Heart left ventricle (tissue), 16 donors: ENCODE measurements at regions not wholly inside any gene's neighbourhood (a gene's known extent, or its start where the extent isn't known, plus 50 kb on each side); places are given as distances from the start of the nearest gene placed in this dataset.
"Not testable (repeated sequence)": the region's sequence is repeated elsewhere in the genome, so short reads cannot be mapped to it uniquely, and the experiment has no call there.

ENCODE experiments used
- ATAC-seq, 4 donors: fragments of 200-7000 bp; cut with Tn5 transposase; one replicate each; pipeline ENCODE4 v1.9.1; 2020 to 2022; ENCODE audit warnings: moderate library complexity in 4 of 4, mild to moderate bottlenecking in 3 of 4, moderate number of reproducible peaks in 1 of 4
- DNase-seq, 5 donors: peaks; one replicate each; pipeline ENCODE4 v3.0.0-alpha.2; 2020
- H3K27ac ChIP-seq, 12 donors: fragments of 200-600 bp; sonication (generic) in 4 of 12; one replicate each; pipeline versions ENCODE4 v1.5.0 to v1.8.0; 2016 to 2022; ENCODE audit warnings: mild to moderate bottlenecking in 2 of 12
- H3K27me3 ChIP-seq, 9 donors: fragments of 200-600 bp; sonication (generic) in 2 of 9; one replicate each; pipeline versions ENCODE4 v1.5.1 to v1.8.0; 2016 to 2022; ENCODE audit warnings: mild to moderate bottlenecking in 3 of 9
- H3K36me3 ChIP-seq, 9 donors: fragments of 200-600 bp; sonication (generic) in 2 of 9; one replicate each; pipeline versions ENCODE4 v1.5.0 to v1.8.0; 2018 to 2022; ENCODE audit warnings: mild to moderate bottlenecking in 2 of 9
- H3K4me1 ChIP-seq, 12 donors: fragments of 200-600 bp; sonication (generic) in 4 of 12; one replicate each; pipeline versions ENCODE4 v1.5.0 to v1.8.0; 2016 to 2022; ENCODE audit warnings: mild to moderate bottlenecking in 3 of 12
- H3K4me3 ChIP-seq, 12 donors: fragments of 200-600 bp; sonication (generic) in 4 of 12; one replicate each; pipeline versions ENCODE4 v1.5.0 to v1.8.0; 2017 to 2022; ENCODE audit warnings: mild to moderate bottlenecking in 9 of 12, moderate library complexity in 4 of 12
- H3K9me3 ChIP-seq, 12 donors: fragments of 200-600 bp; sonication (generic) in 4 of 12; one replicate each; pipeline versions ENCODE4 v1.5.0 to v1.8.0; 2016 to 2022; ENCODE audit warnings: mild to moderate bottlenecking in 1 of 12
- CTCF ChIP-seq, 12 donors: fragments of 200-600 bp; sonication (generic) in 4 of 12; IDR thresholded peaks; one replicate each; pipeline versions ENCODE4 v1.5.0 to v1.8.0; 2018 to 2022; ENCODE audit warnings: antibody characterized with exemption in 12 of 12, mild to moderate bottlenecking in 5 of 12
- POLR2A ChIP-seq, 2 donors: fragments of 450-650 bp; IDR thresholded peaks; one replicate each; pipeline ENCODE4 v1.6.1; 2017; ENCODE audit warnings: antibody characterized with exemption in 2 of 2, mild to moderate bottlenecking in 2 of 2, moderate library complexity in 2 of 2
- WGBS, 4 donors: extraction: QIAGEN DNeasy Blood & Tissue Kit in 2 of 4; methylation state at CpG; one replicate each; pipeline versions ENCODE4 v1.1.5 to v1.1.7; 2013 to 2018; 5-methylcytosine and 5-hydroxymethylcytosine counted together
- intact Hi-C, 10 donors: fragments of 100-400 bp; cut with DNase I; formaldehyde crosslinking; loops; one replicate each; pipeline versions ENCODE4 v1.11.1 to v1.14.2; 2022
- donor health status: ischemic (EF 13 %, LVEDD 7.1; RV severe dilation, severe dysfunction).
- donor health status: healthy with polysubstance abuse.
- donor health status: DM: no; HTN: yes; CAD: no.
- donor health status: DM: no; HTN: no; CAD: no.
- donor health status: ischemic (EF 25% LVEDD 6.9; RV normal size, moderate dysfunction).
- donor health status: ischemic (EF 25% LVEDD 5.7; RV mildly dilated, moderate dysfunction).
- donor health status: healthy.
- donor health status: DM: yes; HTN: yes; CAD: no.
- donor health status: ischemic (EF 35%, LVEDD 5.7; RV mildly dilated, moderate dysfunction).
- donor health status: nonischemic (EF 11% LVEDD 7.7; RV severe dilation, severe dysfunction).
- donor health status: DM: yes; HTN: yes; CAD: no.
- donor health status: PGD.
- donor health status: ischemic (EF 29% LVEDD 5.4; RV normal size, mild dysfunction).
- donor health status: nonischemic (EF 23%, LVEDD 6.1; RV moderate dilation, normal function).

DNA sequence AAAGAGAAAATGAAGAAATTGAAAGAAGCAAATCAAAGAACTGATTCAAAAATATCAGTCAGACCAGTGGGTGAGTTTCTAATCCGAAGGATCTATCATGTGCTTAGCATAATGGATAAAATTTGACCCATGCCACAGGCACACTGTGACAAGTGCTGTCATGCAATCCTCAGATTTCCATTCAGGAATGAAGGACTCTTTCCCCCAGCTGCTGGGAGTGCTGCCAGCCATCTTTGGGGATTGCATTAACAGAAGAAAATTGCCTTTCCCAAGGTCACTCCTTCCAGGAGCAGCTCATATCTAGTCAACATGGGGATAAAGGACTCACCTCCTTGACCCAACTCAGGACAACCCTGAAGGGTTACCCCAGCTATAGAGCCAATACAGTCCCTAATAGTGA is 316.7 kb upstream of the TBX18 start:
- TF ChIP-seq POLR2A (IDR thresholded peaks at IDR 0.05) (no peak), CTCF (IDR thresholded peaks at IDR 0.05) (no peak)
- DNase-seq, result no peak
- H3K9me3 ChIP-seq, result peaks cover 0 to 4% (median 0%) of the 10 kb centered on the region in 12 donors
- H3K4me3 ChIP-seq, result no peak overlapping the region
- 64 to 74% (median 68%) methylated on average over 1 of the region's 1 CpG for WGBS, 4 donors
- H3K36me3 ChIP-seq, result no peaks in the 10 kb centered on the region
- no peaks in the 10 kb centered on the region for H3K27me3 ChIP-seq
- H3K4me1 ChIP-seq, result no peaks in the 10 kb centered on the region
- intact Hi-C loops, result no loop called here
- ATAC-seq, result no peak
- no peak overlapping the region for H3K27ac ChIP-seq

DNA sequence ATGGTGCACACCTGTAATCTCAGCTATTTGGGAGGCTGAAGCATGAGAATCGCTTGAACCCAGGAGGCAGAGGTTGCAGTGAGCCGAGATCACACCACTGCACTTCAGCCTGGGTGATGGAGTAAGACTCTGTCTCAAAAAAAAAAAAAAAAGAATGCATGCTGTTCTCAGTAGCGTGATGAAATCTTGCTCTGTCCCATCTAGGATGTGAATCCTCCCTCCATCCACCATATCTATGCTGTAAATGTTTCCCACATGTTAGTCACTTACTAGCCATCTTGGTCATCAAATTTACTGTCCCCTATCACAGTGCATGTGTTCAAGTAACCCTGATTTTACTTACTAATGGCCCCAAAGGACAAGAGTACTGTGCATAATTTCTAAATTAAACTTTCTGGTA is 315.4 kb upstream of the TBX18 start:
- Histone ChIP-seq H3K4me3 (no peak overlapping the region), H3K27me3 (no peaks in the 10 kb centered on the region), H3K9me3 (no peaks in the 10 kb centered on the region), H3K4me1 (no peaks in the 10 kb centered on the region), H3K36me3 (no peaks in the 10 kb centered on the region), H3K27ac (no peak overlapping the region)
- 71 to 74% (median 72%) methylated on average over 3 of the region's 3 CpGs for WGBS, 4 donors
- TF ChIP-seq CTCF (IDR thresholded peaks at IDR 0.05) (no peak), POLR2A (IDR thresholded peaks at IDR 0.05) (no peak)
- ATAC-seq (no peak), DNase-seq (no peak)
- intact Hi-C loops, result no loop called here

GRCh38 chr6:85078058-85078457 is 313.7 kb upstream of the TBX18 start:
- intact Hi-C loops, result no loop called here
- Histone ChIP-seq H3K36me3 (no peaks in the 10 kb centered on the region), H3K9me3 (no peaks in the 10 kb centered on the region), H3K4me1 (no peaks in the 10 kb centered on the region), H3K27me3 (no peaks in the 10 kb centered on the region), H3K27ac (no peak overlapping the region), H3K4me3 (no peak overlapping the region)
- WGBS, 4 donors, result 49 to 64% (median 56%) methylated on average over 3 of the region's 3 CpGs
- no peak for ATAC-seq
- no peak for DNase-seq
- TF ChIP-seq POLR2A (IDR thresholded peaks at IDR 0.05), result no peak
- TF ChIP-seq CTCF (IDR thresholded peaks at IDR 0.05), result no peak

GRCh38 chr6:85077098-85077497 is 312.7 kb upstream of the TBX18 start:
- no peaks in the 10 kb centered on the region for H3K36me3 ChIP-seq
- no peak overlapping the region for H3K4me3 ChIP-seq
- TF ChIP-seq POLR2A (IDR thresholded peaks at IDR 0.05), result no peak
- TF ChIP-seq CTCF (IDR thresholded peaks at IDR 0.05), result no peak
- no peak for ATAC-seq
- no peaks in the 10 kb centered on the region for H3K4me1 ChIP-seq
- H3K9me3 ChIP-seq, result peaks cover 0 to 1% (median 0%) of the 10 kb centered on the region in 12 donors
- intact Hi-C loops, result no loop called here
- no peaks in the 10 kb centered on the region for H3K27me3 ChIP-seq
- WGBS, 4 donors, result 15 to 32% (median 17%) methylated on average over 1 of the region's 1 CpG
- no peak overlapping the region for H3K27ac ChIP-seq
- no peak for DNase-seq

DNA sequence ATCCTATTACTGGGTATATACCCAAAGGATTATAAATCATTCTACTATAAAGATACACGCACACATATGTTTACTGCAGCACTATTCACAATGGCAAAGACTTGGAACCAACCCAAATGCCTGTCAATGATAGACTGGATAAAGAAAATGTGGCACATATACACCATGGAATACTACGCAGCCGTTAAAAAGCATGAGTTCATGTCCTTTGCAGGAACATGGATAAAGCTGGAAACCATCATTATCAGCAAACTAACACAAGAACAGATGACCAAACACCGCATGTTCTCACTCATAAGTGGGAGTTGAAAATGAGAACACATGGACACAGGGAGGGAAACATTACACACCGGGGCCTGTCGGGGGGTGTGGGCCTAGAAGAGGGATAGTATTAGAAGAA is 307.4 kb upstream of the TBX18 start:
- not testable (repeated sequence) for DNase-seq, ATAC-seq

More for the DNA sequence above, 307.4 kb upstream of the TBX18 start:
- H3K4me3 ChIP-seq, H3K27me3 ChIP-seq, H3K36me3 ChIP-seq, intact Hi-C loops, H3K4me1 ChIP-seq, H3K27ac ChIP-seq: not testable (repeated sequence)
- H3K9me3 ChIP-seq, result peaks cover 0 to 14% (median 0%) of the 10 kb centered on the region in 12 donors
- 83 to 92% (median 86%) methylated on average over 6 of the region's 6 CpGs for WGBS, 4 donors
